Type B pancreatic cell (in vitro differentiated cells): ENCODE measurements at regions not wholly inside any gene's neighbourhood (a gene's known extent, or its start where the extent isn't known, plus 50 kb on each side); places are given as distances from the start of the nearest gene placed in this dataset.

Experiments used
- DNase-seq: peaks from one replicate; pipeline ENCODE4 v3.0.0; 2021; ENCODE audit warnings: mixed read lengths; ENCODE audit not compliant: unreplicated experiment; ENCODE audit errors: extremely low spot score
- H3K27ac Mint-ChIP-seq: 2 replicates; pipeline ENCODE4 v1.8.0; 2021; ENCODE audit warnings: mild to moderate bottlenecking, mixed read lengths
- H3K27me3 Mint-ChIP-seq: 2 replicates; pipeline ENCODE4 v1.8.0; 2021; ENCODE audit warnings: mixed read lengths
- H3K36me3 Mint-ChIP-seq: 2 replicates; pipeline ENCODE4 v1.8.0; 2021; ENCODE audit warnings: mixed read lengths
- H3K4me1 Mint-ChIP-seq: one replicate; pipeline ENCODE4 v1.8.0; 2021; ENCODE audit warnings: mixed read lengths; ENCODE audit not compliant: unreplicated experiment
- H3K4me3 Mint-ChIP-seq: 2 replicates; pipeline ENCODE4 v1.8.0; 2021; ENCODE audit warnings: mild to moderate bottlenecking, mixed read lengths
- H3K9me3 Mint-ChIP-seq: 2 replicates; pipeline ENCODE4 v1.8.0; 2021; ENCODE audit warnings: mixed read lengths
- CTCF ChIP-seq: fragments of 200-600 bp; sonication (generic); conservative IDR thresholded peaks from 2 replicates; pipeline ENCODE4 v1.5.0; 2021; ENCODE audit warnings: antibody characterized with exemption, mild to moderate bottlenecking

GRCh38 chr6:146872426-146872785 lies 273.6 kb downstream of the ADGB start:
- no peak for TF ChIP-seq CTCF
- DNase-seq: no peak
- Mint-ChIP-seq H3K27me3 (no peaks in the 10 kb centered on the region), H3K36me3 (no peaks in the 10 kb centered on the region), H3K4me3 (no peak overlapping the region), H3K27ac (no peak overlapping the region), H3K9me3 (no peaks in the 10 kb centered on the region), H3K4me1 (peaks cover 21% of the 10 kb centered on the region)

- DNase-seq: no peak
- Mint-ChIP-seq H3K27ac (no peak overlapping the region), H3K9me3 (no peaks in the 10 kb centered on the region), H3K27me3 (no peaks in the 10 kb centered on the region), H3K4me3 (no peak overlapping the region), H3K4me1 (peaks cover 32% of the 10 kb centered on the region), H3K36me3 (no peaks in the 10 kb centered on the region)
- TF ChIP-seq CTCF: no peak
These were observed 275.7 kb downstream of the ADGB start for GRCh38 chr6:146874278-146875018.

GRCh38 chr6:146875927-146876270 lies 277.1 kb downstream of the ADGB start:
- Mint-ChIP-seq H3K4me3 (no peak overlapping the region), H3K4me1 (peaks cover 38% of the 10 kb centered on the region), H3K9me3 (no peaks in the 10 kb centered on the region), H3K36me3 (no peaks in the 10 kb centered on the region), H3K27me3 (no peaks in the 10 kb centered on the region), H3K27ac (peak overlapping the region; percentile 52)
- TF ChIP-seq CTCF: no peak
- no peak for DNase-seq

- Mint-ChIP-seq H3K27ac (peak overlapping the region; percentile 52), H3K4me1 (peaks cover 43% of the 10 kb centered on the region), H3K36me3 (no peaks in the 10 kb centered on the region), H3K9me3 (no peaks in the 10 kb centered on the region), H3K27me3 (no peaks in the 10 kb centered on the region), H3K4me3 (no peak overlapping the region)
- DNase-seq: no peak
- no peak for TF ChIP-seq CTCF
These were observed 277.7 kb downstream of the ADGB start for GRCh38 chr6:146876271-146877151.

GRCh38 chr6:146878168-146878951 lies 279.6 kb downstream of the ADGB start:
- DNase-seq: no peak
- peak overlapping the region; percentile 80 for H3K27ac Mint-ChIP-seq
- peaks cover 40% of the 10 kb centered on the region for H3K4me1 Mint-ChIP-seq
- no peaks in the 10 kb centered on the region for H3K9me3 Mint-ChIP-seq
- H3K4me3 Mint-ChIP-seq: peak overlapping the region; percentile 73
- no peak for TF ChIP-seq CTCF
- H3K27me3 Mint-ChIP-seq: no peaks in the 10 kb centered on the region
- H3K36me3 Mint-ChIP-seq: no peaks in the 10 kb centered on the region
